T-helper 1 cell (primary cell): ENCODE measurements at regions not wholly inside any gene's neighbourhood (a gene's known extent, or its start where the extent isn't known, plus 50 kb on each side); places are given as distances from the start of the nearest gene placed in this dataset.

ENCODE experiments used
- DNase-seq, 5 donors: peaks; one replicate each; pipeline ENCODE4 v3.0.0-alpha.2; 2012 to 2020

- DNase-seq, result no peak
Observed at GRCh38 chr3:101172516-101172915, 147.9 kb downstream of the IMPG2 start.

GRCh38 chr3:101171681-101172191 is 148.6 kb downstream of the IMPG2 start:
- no peak for DNase-seq

GRCh38 chr3:101170806-101171558 is 149.4 kb downstream of the IMPG2 start:
- DNase-seq, result no peak

DNA sequence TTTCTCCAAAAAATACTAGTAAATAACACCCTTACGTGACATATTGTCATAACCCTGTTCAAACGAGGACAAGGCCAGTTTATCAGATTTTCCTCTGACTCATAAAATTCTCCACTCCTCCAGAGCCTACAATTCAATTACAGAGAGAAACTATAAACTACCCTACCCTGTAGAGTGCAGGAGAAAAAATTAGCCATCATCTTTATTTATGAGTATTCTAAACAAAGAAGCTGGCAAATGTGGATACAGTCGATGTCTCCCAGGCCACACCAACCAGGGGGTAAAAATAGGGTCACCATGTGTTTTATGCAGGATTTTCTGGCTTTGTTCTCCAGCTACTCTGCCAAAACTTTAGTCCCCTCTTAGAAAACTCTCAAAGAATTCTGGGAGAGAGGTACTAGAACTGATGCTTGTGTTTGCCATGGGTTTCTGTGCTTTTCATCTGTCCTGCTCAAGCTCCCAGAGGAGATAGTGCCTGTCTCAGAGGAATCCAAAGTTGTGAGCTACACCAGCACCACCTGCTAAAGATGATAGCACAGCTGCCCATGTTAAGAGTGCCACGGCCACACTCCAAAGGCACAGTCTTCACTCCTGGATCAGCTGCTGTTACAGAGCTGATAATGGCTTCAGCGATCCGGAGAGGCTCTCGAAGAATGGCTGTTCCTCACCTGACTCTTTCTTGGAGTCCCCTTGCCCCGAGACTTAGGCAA is 150.2 kb downstream of the IMPG2 start:
- no peak for DNase-seq

- no peak for DNase-seq
Observed at GRCh38 chr3:101169516-101169915, 150.9 kb downstream of the IMPG2 start.

- no peak for DNase-seq
Observed at GRCh38 chr3:101167376-101167775, 153.0 kb downstream of the IMPG2 start.

DNA sequence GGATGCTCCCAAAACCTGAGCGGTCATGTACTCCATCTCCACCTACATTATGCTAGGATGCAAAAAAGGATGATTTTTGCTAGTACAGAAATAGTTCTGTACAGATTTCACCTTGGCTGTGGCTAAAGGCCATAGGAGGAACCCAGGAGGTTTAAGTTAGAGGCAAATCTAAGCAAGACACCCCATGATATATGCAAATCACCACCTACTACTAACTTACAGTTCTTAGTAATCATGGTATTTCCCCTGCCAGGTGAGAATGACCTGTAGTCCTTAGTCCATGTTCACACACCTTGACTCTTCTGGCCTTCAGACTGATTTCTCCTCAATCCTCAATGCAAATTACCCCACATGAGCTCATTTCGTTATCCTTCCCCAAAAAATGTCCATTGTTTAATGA is 154.2 kb downstream of the IMPG2 start:
- no peak for DNase-seq

- no peak for DNase-seq
Observed at GRCh38 chr3:101163554-101163953, 156.8 kb downstream of the IMPG2 start.

DNA sequence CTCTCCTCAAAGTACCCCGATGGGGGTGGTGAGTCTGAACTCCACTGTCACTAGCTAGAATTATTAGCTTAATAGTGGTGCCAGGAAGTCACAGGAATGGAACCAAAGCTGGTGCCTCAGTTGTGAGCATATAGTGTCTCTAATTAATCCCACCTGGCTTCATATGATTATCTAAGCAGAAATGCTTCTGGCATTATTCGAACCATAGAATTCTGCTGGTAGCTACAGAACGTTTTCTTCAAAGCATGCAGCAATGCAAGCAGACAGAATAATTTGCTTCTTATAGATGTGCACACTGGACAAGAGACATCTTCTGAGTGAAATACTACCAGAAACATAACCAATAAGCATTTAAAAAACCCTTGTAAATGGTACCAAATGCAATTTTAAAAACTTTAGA is 160.9 kb downstream of the IMPG2 start:
- no peak for DNase-seq

GRCh38 chr3:101158374-101158773 is 162.0 kb downstream of the IMPG2 start:
- DNase-seq, result no peak

GRCh38 chr3:101156787-101157345 is 163.5 kb downstream of the IMPG2 start:
- DNase-seq, result no peak

DNA sequence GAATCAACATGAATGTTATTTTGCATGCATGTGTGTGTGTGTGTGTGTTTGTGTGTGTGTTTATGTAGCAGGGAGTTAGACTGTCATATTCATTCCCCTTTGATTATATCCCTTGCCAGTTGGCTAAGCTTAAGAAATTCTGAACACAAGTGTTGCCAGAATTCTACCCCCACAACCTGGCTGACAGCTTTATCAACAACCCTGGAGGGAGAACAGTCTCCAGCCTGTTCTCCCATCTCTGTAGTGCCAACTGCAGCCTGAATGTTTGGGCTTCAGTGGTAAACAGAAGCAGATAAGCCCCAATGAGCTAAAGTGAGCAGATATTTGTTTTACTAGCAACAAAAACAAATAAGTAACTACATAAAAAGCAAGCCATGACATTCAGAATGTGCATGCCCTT is 162.6 kb upstream of the ABI3BP start:
- no peak for DNase-seq

DNA sequence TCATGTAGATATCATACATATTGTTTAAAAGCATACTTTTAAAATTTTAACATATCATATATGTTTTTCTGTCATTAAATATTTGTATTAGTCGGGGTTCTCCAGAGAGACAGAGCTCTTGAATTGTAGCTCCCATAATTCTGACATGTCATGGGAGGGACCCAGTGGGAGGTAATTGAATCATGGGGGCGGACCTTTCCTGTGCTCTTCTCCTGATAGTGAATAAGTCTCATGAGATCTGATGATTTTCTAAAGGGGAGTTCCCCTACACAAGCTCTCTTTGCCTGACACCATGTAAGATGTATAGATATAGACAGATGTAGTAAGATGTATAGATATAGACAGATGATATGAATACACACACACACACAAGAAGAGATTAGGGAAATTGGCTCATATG is 161.2 kb upstream of the ABI3BP start:
- no peak for DNase-seq

DNA sequence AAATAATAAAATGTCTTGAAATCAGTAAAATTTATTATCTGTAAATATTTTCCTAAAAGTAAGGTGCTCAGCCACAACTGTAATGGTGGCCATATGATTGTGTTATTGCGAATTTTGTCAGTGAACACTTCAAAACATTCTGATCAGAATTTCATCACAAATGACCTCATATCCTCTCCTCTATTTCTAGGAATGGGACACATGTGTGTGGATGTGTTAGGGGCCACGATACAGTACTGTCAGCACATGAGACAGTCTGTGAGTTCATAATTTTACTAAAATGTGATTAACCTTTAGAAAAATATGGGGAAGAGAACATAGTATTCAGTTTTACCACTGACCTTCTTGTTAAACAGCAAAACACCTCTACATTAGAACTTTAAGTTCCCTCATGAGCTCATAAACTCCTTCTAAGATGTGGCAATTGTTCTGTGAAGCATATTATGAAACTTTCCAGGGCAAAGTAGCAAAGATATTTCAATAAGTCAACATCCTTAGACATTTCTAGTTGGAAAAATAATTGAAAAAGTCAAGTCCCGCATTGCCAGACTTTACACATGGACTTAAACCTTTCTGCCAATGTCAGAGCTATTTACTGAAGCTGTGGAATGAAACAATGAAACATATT is 158.2 kb upstream of the ABI3BP start:
- DNase-seq, result no peak

GRCh38 chr3:101150504-101150903 is 157.3 kb upstream of the ABI3BP start:
- no peak for DNase-seq

GRCh38 chr3:101149707-101150106 is 156.5 kb upstream of the ABI3BP start:
- DNase-seq, result no peak

GRCh38 chr3:101149251-101149650 is 156.0 kb upstream of the ABI3BP start:
- no peak for DNase-seq

- DNase-seq, result no peak
Observed at GRCh38 chr3:101148001-101148400, 154.8 kb upstream of the ABI3BP start.

DNA sequence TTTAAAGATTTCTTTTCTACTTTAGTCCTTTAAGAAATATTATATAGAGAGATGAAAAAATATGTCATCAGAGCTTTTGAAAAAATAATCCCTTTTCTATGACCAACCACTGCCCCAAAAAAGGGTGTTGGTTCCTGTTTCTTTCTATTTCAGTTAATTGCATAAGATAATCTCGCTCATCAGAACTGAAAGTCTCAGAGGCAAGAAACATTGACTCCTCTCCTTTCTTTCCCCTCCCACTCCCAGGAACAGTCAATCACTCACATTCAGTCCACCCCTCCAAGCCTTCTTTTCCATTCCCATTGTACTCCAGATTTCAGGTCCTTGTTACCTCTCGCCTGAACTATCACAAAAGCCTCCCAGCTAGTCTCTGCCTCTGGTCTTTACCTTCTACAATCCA is 153.7 kb upstream of the ABI3BP start:
- DNase-seq, result no peak

GRCh38 chr3:101144105-101144504 is 150.9 kb upstream of the ABI3BP start:
- DNase-seq, result no peak

- no peak for DNase-seq
Observed at GRCh38 chr3:101143012-101143411, 149.8 kb upstream of the ABI3BP start.

- DNase-seq, result no peak
Observed at GRCh38 chr3:101142160-101142559, 148.9 kb upstream of the ABI3BP start.

DNA sequence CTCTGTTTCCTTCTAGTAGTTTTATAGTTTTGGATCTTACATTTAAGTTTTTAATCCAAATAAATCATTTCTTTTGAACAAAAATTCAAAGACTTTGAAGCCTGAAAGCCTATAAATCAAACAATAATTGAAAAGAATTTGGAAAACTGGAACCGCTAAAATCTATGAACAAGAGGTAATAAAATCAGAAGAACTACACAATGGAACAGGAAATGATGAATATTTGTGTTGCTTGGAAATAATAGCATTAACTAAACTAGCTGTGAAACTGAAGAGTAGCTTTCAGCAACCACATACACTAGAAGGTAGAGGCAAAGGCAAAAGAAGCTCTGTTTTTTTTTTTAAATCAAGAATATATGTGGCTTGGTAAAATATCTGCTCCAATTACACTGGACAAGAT is 147.9 kb upstream of the ABI3BP start:
- DNase-seq, result no peak

- DNase-seq, result no peak
Observed at GRCh38 chr3:101138817-101139216, 145.6 kb upstream of the ABI3BP start.
